ENCODE measurements at regions not wholly inside any gene's neighbourhood (a gene's known extent, or its start where the extent isn't known, plus 50 kb on each side); places are given as distances from the start of the nearest gene placed in this dataset.

DNA sequence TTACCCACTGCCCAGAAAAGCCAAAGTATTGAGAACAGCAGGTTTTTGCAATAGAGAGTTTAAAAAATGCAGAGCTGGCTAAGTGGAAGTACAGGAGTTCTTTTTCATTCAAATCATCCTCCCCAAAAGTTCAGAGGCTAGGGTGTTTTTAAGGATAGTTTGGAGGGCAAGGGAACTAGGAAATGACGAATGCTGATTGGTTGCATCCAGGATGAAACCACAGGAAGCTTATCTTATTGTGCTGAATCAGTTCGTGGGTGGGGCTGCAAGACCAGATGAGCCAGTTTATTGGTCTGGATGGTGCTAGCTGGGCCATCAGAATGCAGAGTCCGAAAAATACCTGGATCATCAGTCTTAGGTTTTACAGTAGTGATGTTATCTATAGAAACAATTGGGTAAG lies 1427.1 kb downstream of the LRRC4C start:
- TF ChIP-seq, protein P1, sequence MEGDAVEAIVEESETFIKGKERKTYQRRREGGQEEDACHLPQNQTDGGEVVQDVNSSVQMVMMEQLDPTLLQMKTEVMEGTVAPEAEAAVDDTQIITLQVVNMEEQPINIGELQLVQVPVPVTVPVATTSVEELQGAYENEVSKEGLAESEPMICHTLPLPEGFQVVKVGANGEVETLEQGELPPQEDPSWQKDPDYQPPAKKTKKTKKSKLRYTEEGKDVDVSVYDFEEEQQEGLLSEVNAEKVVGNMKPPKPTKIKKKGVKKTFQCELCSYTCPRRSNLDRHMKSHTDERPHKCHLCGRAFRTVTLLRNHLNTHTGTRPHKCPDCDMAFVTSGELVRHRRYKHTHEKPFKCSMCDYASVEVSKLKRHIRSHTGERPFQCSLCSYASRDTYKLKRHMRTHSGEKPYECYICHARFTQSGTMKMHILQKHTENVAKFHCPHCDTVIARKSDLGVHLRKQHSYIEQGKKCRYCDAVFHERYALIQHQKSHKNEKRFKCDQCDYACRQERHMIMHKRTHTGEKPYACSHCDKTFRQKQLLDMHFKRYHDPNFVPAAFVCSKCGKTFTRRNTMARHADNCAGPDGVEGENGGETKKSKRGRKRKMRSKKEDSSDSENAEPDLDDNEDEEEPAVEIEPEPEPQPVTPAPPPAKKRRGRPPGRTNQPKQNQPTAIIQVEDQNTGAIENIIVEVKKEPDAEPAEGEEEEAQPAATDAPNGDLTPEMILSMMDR (IDR thresholded peaks at IDR 0.05), result no peak
- TF ChIP-seq POLR2A (IDR thresholded peaks at IDR 0.05), result no peak
